Fibroblast of lung (primary cell): ENCODE measurements at regions not wholly inside any gene's neighbourhood (a gene's known extent, or its start where the extent isn't known, plus 50 kb on each side); places are given as distances from the start of the nearest gene placed in this dataset.

Source experiments
- DNase-seq, 2 donors: peaks; one replicate each; pipeline versions ENCODE4 v3.0.0 to v3.0.0-alpha.2; 2010; ENCODE audit warnings: low read depth in 2 of 2
- H2AFZ ChIP-seq: 2 replicates; pipeline ENCODE4 v1.5.1; 2012; ENCODE audit warnings: low read length, control low read depth, inconsistent platforms
- H3K27ac ChIP-seq: 2 replicates; pipeline ENCODE4 v1.5.1; 2011; ENCODE audit warnings: low read length, control low read depth; ENCODE audit not compliant: insufficient read depth
- H3K27me3 ChIP-seq: 2 replicates; pipeline ENCODE4 v1.5.1; 2011; ENCODE audit warnings: mild to moderate bottlenecking, low read length; ENCODE audit not compliant: control insufficient read depth, insufficient read depth
- H3K36me3 ChIP-seq: 2 replicates; pipeline ENCODE4 v1.5.1; 2011; ENCODE audit warnings: low read length; ENCODE audit not compliant: control insufficient read depth, insufficient read depth
- H3K4me1 ChIP-seq: 2 replicates; pipeline ENCODE4 v1.5.1; 2011; ENCODE audit warnings: low read length; ENCODE audit not compliant: control insufficient read depth, insufficient read depth; ENCODE audit errors: extremely low read depth
- H3K4me2 ChIP-seq: 2 replicates; pipeline ENCODE4 v1.5.1; 2011; ENCODE audit warnings: low read length, control low read depth; ENCODE audit not compliant: insufficient read depth; ENCODE audit errors: extremely low read depth
- H3K4me3 ChIP-seq, 4 experiments: fragments of 200-600 bp in 1 of 4; sonication (generic) in 1 of 4; replicated peaks in 1 of 4; 2 replicates each; pipeline ENCODE4 v1.5.1; 2011 to 2016; ENCODE audit warnings: low read length in 4 of 4, low read depth in 3 of 4, mild to moderate bottlenecking in 3 of 4, control low read depth in 2 of 4, inconsistent platforms in 1 of 4, mixed read lengths in 1 of 4; ENCODE audit not compliant: insufficient read depth in 1 of 4; ENCODE audit errors: control extremely low read depth in 1 of 4
- H3K79me2 ChIP-seq: 2 replicates; pipeline ENCODE4 v1.5.1; 2012; ENCODE audit warnings: mild to moderate bottlenecking, low read length, inconsistent platforms; ENCODE audit not compliant: control insufficient read depth, insufficient read depth
- H3K9ac ChIP-seq: 2 replicates; pipeline ENCODE4 v1.5.1; 2011; ENCODE audit warnings: mild to moderate bottlenecking, low read length, control low read depth; ENCODE audit not compliant: insufficient read depth
- H3K9me3 ChIP-seq: 2 replicates; pipeline ENCODE4 v1.5.1; 2012; ENCODE audit warnings: low read depth, low read length; ENCODE audit not compliant: control insufficient read depth, insufficient read depth
- H4K20me1 ChIP-seq: 2 replicates; pipeline ENCODE4 v1.5.1; 2011; ENCODE audit warnings: low read length; ENCODE audit not compliant: control insufficient read depth, insufficient read depth; ENCODE audit errors: extremely low read depth
- EZH2 ChIP-seq: IDR thresholded peaks from 2 replicates; pipeline ENCODE4 v1.5.1; 2012; ENCODE audit warnings: low read length, control low read depth, mild to moderate bottlenecking; ENCODE audit errors: missing control alignments
- TF ChIP-seq, protein P1 (sequence below), 2 donors: IDR thresholded peaks in 1 of 2; conservative IDR thresholded peaks in 1 of 2; 1 replicate in 1 of 2; 2 replicates in 1 of 2; pipeline ENCODE4 v1.5.1; 2011 to 2012; ENCODE audit warnings: low read length in 2 of 2, control low read depth in 1 of 2, inconsistent platforms in 1 of 2, low read depth in 1 of 2, mild to moderate bottlenecking in 1 of 2

DNA sequence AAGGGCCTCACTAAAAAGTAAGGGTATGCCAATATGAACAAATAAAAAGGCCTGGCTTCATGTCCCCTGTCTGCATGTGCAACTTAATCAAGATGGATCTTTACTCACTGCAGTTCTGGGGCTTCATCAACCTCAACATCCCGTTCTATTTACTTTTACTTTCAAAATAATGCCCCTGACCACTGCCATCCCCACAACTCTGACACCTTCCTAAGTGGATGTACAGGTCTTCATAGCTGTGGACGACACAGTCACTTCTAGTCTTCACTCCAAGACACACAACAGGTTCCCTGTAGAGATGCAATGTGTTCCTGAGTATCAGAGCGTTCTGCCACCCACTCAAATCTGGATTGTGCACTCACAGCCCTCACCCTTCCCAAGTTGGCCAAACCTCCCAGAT lies 136.1 kb downstream of the ENC1 start:
- Histone ChIP-seq H3K4me2 (no peak overlapping the region), H3K27me3 (no peaks in the 10 kb centered on the region), H3K79me2 (no peaks in the 10 kb centered on the region), H3K9me3 (no peaks in the 10 kb centered on the region), H4K20me1 (no peaks in the 10 kb centered on the region), H3K36me3 (no peaks in the 10 kb centered on the region), H3K4me1 (peaks cover 3% of the 10 kb centered on the region), H2AFZ (no peak overlapping the region), H3K9ac (no peak overlapping the region), H3K27ac (no peak overlapping the region), H3K4me3 (no peak overlapping the region)
- no peak for TF ChIP-seq EZH2
- TF ChIP-seq, protein P1, sequence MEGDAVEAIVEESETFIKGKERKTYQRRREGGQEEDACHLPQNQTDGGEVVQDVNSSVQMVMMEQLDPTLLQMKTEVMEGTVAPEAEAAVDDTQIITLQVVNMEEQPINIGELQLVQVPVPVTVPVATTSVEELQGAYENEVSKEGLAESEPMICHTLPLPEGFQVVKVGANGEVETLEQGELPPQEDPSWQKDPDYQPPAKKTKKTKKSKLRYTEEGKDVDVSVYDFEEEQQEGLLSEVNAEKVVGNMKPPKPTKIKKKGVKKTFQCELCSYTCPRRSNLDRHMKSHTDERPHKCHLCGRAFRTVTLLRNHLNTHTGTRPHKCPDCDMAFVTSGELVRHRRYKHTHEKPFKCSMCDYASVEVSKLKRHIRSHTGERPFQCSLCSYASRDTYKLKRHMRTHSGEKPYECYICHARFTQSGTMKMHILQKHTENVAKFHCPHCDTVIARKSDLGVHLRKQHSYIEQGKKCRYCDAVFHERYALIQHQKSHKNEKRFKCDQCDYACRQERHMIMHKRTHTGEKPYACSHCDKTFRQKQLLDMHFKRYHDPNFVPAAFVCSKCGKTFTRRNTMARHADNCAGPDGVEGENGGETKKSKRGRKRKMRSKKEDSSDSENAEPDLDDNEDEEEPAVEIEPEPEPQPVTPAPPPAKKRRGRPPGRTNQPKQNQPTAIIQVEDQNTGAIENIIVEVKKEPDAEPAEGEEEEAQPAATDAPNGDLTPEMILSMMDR (conservative IDR thresholded peaks at IDR 0.05 in 1 of 2, IDR thresholded peaks at IDR 0.05 in 1 of 2; ENCODE audit: low read depth in 1 of 2, low read length in 2 of 2), result no peak
- DNase-seq, result no peak

DNA sequence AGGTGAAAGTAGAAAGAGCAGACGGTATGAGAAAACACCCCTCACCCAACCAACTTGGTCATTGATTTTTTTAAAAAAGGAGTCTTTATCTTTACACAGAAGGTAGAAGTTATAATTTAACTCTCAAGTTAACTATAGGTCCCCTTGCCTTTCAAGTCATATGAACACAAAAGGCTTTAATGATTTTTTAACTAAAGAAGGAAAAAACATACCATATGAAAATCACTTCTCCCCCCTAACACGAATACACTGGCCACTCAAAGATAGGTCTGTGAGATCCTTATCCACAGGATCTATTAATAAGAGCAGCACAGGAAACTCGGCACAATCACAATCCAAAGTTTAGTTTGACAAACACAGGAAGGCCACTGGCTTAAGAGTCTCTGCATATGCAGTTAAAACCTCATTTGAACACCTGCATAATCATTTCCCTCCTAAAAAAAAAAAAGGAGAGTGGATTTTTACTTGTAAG lies 138.0 kb downstream of the ENC1 start:
- no peak for TF ChIP-seq EZH2
- TF ChIP-seq, protein P1 (conservative IDR thresholded peaks at IDR 0.05 in 1 of 2, IDR thresholded peaks at IDR 0.05 in 1 of 2; ENCODE audit: low read depth in 1 of 2, low read length in 2 of 2), result no peak
- H3K9me3 ChIP-seq, result no peaks in the 10 kb centered on the region
- peaks cover 3% of the 10 kb centered on the region for H3K4me1 ChIP-seq
- H3K4me3 ChIP-seq, result no peak overlapping the region
- H2AFZ ChIP-seq, result no peak overlapping the region
- H3K36me3 ChIP-seq, result no peaks in the 10 kb centered on the region
- H3K9ac ChIP-seq, result no peak overlapping the region
- H3K27me3 ChIP-seq, result no peaks in the 10 kb centered on the region
- no peak overlapping the region for H3K4me2 ChIP-seq
- H4K20me1 ChIP-seq, result no peaks in the 10 kb centered on the region
- DNase-seq, result no peak
- no peaks in the 10 kb centered on the region for H3K79me2 ChIP-seq
- H3K27ac ChIP-seq, result no peak overlapping the region

DNA sequence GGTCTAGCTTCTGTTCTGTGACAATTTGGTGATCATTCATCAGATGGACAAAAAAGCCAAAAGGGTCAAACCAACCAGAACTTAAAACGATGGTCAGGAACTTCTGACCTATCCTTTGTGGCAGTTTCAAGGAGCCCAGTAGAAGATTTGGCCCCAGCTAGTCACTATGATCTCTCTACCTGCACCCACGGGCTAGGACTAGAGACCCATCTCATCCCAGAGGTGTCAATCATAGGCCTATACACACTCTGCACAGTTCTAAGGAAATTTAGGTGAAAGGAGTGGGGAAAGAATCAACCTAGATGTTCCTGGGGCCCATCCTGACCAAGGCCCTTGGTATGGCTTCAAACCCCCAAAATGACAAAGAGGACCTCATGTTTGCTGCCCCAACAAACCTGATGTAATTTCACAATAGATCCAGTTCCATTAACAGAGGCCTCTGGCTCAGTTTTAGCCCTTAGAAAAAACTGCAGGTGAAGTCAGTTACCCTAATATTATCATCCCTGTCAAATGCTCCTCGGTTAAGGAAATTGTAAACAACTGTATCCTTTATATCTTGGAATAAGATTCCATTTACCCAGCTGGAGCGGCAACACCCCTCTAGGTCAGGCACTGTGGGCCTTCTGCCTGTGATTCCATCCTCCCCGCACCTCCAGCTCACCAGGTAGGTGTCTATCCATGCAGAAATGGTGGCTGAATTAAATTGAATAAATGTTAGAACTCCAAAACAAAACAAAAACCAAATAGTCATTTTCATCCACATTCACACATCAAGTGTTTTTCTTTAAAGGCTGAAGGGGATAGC lies 138.7 kb downstream of the ENC1 start:
- peaks cover 3% of the 10 kb centered on the region for H3K4me1 ChIP-seq
- H2AFZ ChIP-seq, result no peak overlapping the region
- H3K79me2 ChIP-seq, result no peaks in the 10 kb centered on the region
- no peak overlapping the region for H3K27ac ChIP-seq
- H3K9ac ChIP-seq, result no peak overlapping the region
- H3K4me3 ChIP-seq, result no peak overlapping the region
- no peaks in the 10 kb centered on the region for H3K36me3 ChIP-seq
- no peaks in the 10 kb centered on the region for H4K20me1 ChIP-seq
- no peak for DNase-seq
- H3K4me2 ChIP-seq, result no peak overlapping the region
- H3K27me3 ChIP-seq, result no peaks in the 10 kb centered on the region
- TF ChIP-seq EZH2, result no peak
- TF ChIP-seq, protein P1 (conservative IDR thresholded peaks at IDR 0.05 in 1 of 2, IDR thresholded peaks at IDR 0.05 in 1 of 2; ENCODE audit: low read depth in 1 of 2, low read length in 2 of 2), result no peak
- H3K9me3 ChIP-seq, result no peaks in the 10 kb centered on the region
